Caco-2 (cell line): ENCODE measurements at regions not wholly inside any gene's neighbourhood (a gene's known extent, or its start where the extent isn't known, plus 50 kb on each side); places are given as distances from the start of the nearest gene placed in this dataset.

Experiments
- BruUV-seq: library from RNA; stranded (reverse); fragments of 400-500 nt; replicated peaks from 2 replicates; lab custom pipeline; 2021; lab: Mats Ljungman, UMichigan
- CTCF ChIA-PET: fragments of 300-600 bp; sonication (Branson Sonifier 250); formaldehyde crosslinking; loops from one replicate; lab custom pipeline; 2022; ENCODE audit warnings: antibody characterized with exemption; lab: Charles Lee
- POLR2A ChIA-PET: fragments of 300-600 bp; sonication (Branson Sonifier 250); formaldehyde crosslinking; loops from one replicate; lab custom pipeline; 2022; ENCODE audit warnings: antibody characterized with exemption; lab: Charles Lee
- DNase-seq, 2 experiments: peaks; one replicate each; pipeline versions ENCODE4 v3.0.0 to v3.0.0-alpha.2; 2020 to 2022
- H3K27me3 ChIP-seq: replicated peaks from 2 replicates; pipeline ENCODE4 v1.6.0; 2011; ENCODE audit warnings: low read length; ENCODE audit not compliant: control insufficient read depth, insufficient read depth
- H3K36me3 ChIP-seq: 2 replicates; pipeline ENCODE4 v1.5.1; 2011; ENCODE audit warnings: low read length; ENCODE audit not compliant: control insufficient read depth, insufficient read depth
- H3K4me1 ChIP-seq: fragments of 250-450 bp; sonication (Bioruptor Pico); 2 replicates; pipeline ENCODE4 v1.5.1; 2020; ENCODE audit warnings: mild to moderate bottlenecking
- H3K4me3 ChIP-seq: 2 replicates; pipeline ENCODE4 v1.5.1; 2011; ENCODE audit warnings: low read depth, mild to moderate bottlenecking, control low read depth, low read length
- H3K9me3 ChIP-seq: fragments of 250-450 bp; sonication (Bioruptor Pico); 2 replicates; pipeline ENCODE4 v1.5.1; 2020; ENCODE audit warnings: mild to moderate bottlenecking, moderate library complexity
- H3K27ac Mint-ChIP-seq: one replicate; pipeline ENCODE4 v1.8.0; 2022; ENCODE audit warnings: mixed read lengths; ENCODE audit not compliant: unreplicated experiment
- H3K27me3 Mint-ChIP-seq: one replicate; pipeline ENCODE4 v1.8.0; 2022; ENCODE audit warnings: mixed read lengths; ENCODE audit not compliant: insufficient read depth, unreplicated experiment
- H3K36me3 Mint-ChIP-seq: one replicate; pipeline ENCODE4 v1.8.0; 2022; ENCODE audit warnings: mild to moderate bottlenecking, mixed read lengths; ENCODE audit not compliant: insufficient read depth, unreplicated experiment
- H3K4me1 Mint-ChIP-seq: one replicate; pipeline ENCODE4 v1.8.0; 2022; ENCODE audit warnings: low read depth, mixed read lengths; ENCODE audit not compliant: unreplicated experiment
- H3K4me3 Mint-ChIP-seq: one replicate; pipeline ENCODE4 v1.8.0; 2022; ENCODE audit warnings: mild to moderate bottlenecking, moderate library complexity, mixed read lengths; ENCODE audit not compliant: unreplicated experiment
- H3K9me3 Mint-ChIP-seq: one replicate; pipeline ENCODE4 v1.8.0; 2022; ENCODE audit warnings: mixed read lengths; ENCODE audit not compliant: unreplicated experiment
- CTCF ChIP-seq, 2 experiments: fragments of 200-600 bp in 1 of 2; IDR thresholded peaks; 1 replicate in 1 of 2; 2 replicates in 1 of 2; pipeline versions ENCODE4 v1.5.1 to v1.8.0; 2011 to 2022; ENCODE audit warnings: antibody characterized with exemption in 1 of 2, control low read depth in 1 of 2, inconsistent platforms in 1 of 2, low read depth in 1 of 2, low read length in 1 of 2, mild to moderate bottlenecking in 1 of 2, moderate library complexity in 1 of 2; ENCODE audit not compliant: insufficient read depth in 1 of 2, severe bottlenecking in 1 of 2, unreplicated experiment in 1 of 2
- intact Hi-C: fragments of 100-400 bp; cut with micrococcal nuclease; formaldehyde crosslinking; loops from one replicate; pipeline ENCODE4 v1.10.0; 2022; ENCODE audit not compliant: unreplicated experiment

GRCh38 chr14:30156571-30156970 is 228.9 kb upstream of the PRKD1 start:
- Mint-ChIP-seq H3K4me3 (no peak overlapping the region), H3K9me3 (no peaks in the 10 kb centered on the region), H3K4me1 (no peaks in the 10 kb centered on the region), H3K27ac (no peak overlapping the region), H3K36me3 (no peaks in the 10 kb centered on the region), H3K27me3 (peaks cover 3% of the 10 kb centered on the region)
- POLR2A ChIA-PET, result no interaction called here
- CTCF ChIA-PET, result no interaction called here
- Histone ChIP-seq H3K36me3 (no peaks in the 10 kb centered on the region), H3K9me3 (no peaks in the 10 kb centered on the region), H3K27me3 (no peaks in the 10 kb centered on the region), H3K4me1 (no peaks in the 10 kb centered on the region), H3K4me3 (no peak overlapping the region)
- no peak for DNase-seq
- intact Hi-C loops, result no loop called here
- no peak for TF ChIP-seq CTCF (IDR thresholded peaks at IDR 0.05; ENCODE audit: insufficient read depth in 1 of 2, low read depth in 1 of 2, low read length in 1 of 2, severe bottlenecking in 1 of 2, unreplicated experiment in 1 of 2)
- BruUV-seq, result no TSS peak

- no peaks in the 10 kb centered on the region for H3K27me3 ChIP-seq
- Mint-ChIP-seq H3K4me1 (no peaks in the 10 kb centered on the region), H3K27me3 (peaks cover 3% of the 10 kb centered on the region), H3K36me3 (no peaks in the 10 kb centered on the region), H3K9me3 (no peaks in the 10 kb centered on the region), H3K4me3 (no peak overlapping the region), H3K27ac (no peak overlapping the region)
- no TSS peak for BruUV-seq
- no peaks in the 10 kb centered on the region for H3K9me3 ChIP-seq
- no peak overlapping the region for H3K4me3 ChIP-seq
- POLR2A ChIA-PET, result no interaction called here
- H3K4me1 ChIP-seq, result no peaks in the 10 kb centered on the region
- TF ChIP-seq CTCF (IDR thresholded peaks at IDR 0.05; ENCODE audit: insufficient read depth in 1 of 2, low read depth in 1 of 2, low read length in 1 of 2, severe bottlenecking in 1 of 2, unreplicated experiment in 1 of 2), result no peak
- CTCF ChIA-PET, result no interaction called here
- no peaks in the 10 kb centered on the region for H3K36me3 ChIP-seq
- intact Hi-C loops, result no loop called here
- DNase-seq, result no peak
Observed at GRCh38 chr14:30158299-30158698, 230.7 kb upstream of the PRKD1 start.

GRCh38 chr14:30159374-30159773 is 231.7 kb upstream of the PRKD1 start:
- Mint-ChIP-seq H3K4me1 (no peaks in the 10 kb centered on the region), H3K4me3 (no peak overlapping the region), H3K27ac (no peak overlapping the region), H3K36me3 (no peaks in the 10 kb centered on the region), H3K9me3 (no peaks in the 10 kb centered on the region), H3K27me3 (peaks cover 3% of the 10 kb centered on the region)
- no peak for TF ChIP-seq CTCF (IDR thresholded peaks at IDR 0.05; ENCODE audit: insufficient read depth in 1 of 2, low read depth in 1 of 2, low read length in 1 of 2, severe bottlenecking in 1 of 2, unreplicated experiment in 1 of 2)
- ChIA-PET CTCF (no interaction called here), POLR2A (no interaction called here)
- Histone ChIP-seq H3K4me3 (no peak overlapping the region), H3K9me3 (no peaks in the 10 kb centered on the region), H3K4me1 (no peaks in the 10 kb centered on the region), H3K27me3 (no peaks in the 10 kb centered on the region), H3K36me3 (no peaks in the 10 kb centered on the region)
- BruUV-seq, result no TSS peak
- no peak for DNase-seq
- intact Hi-C loops, result no loop called here
